ENCODE measurements at regions not wholly inside any gene's neighbourhood (a gene's known extent, or its start where the extent isn't known, plus 50 kb on each side); places are given as distances from the start of the nearest gene placed in this dataset.

DNA sequence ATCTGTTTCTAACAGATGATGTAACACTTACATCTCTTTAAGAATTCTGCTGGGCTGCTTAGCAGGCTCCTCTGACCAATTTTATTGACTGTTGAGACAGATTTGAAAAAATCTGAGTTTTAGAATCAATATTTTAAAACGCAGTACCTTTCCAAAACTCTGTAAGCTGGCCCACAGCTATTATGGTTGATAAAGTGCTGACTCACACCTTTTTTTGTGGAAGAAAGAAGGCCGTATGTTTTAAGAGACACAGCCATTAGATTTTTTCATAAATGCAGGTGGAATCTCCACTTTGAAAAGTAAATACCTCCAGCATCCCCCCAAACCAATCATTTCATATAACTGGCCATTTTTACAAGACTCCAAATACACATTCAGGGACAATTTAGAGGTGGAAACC lies 82.2 kb downstream of the TBXT start:
- no peak for TF ChIP-seq EZH2phosphoT487 (IDR thresholded peaks at IDR 0.05; ENCODE audit: insufficient read depth, low read depth)
- no peak for TF ChIP-seq EZH2 (IDR thresholded peaks at IDR 0.05; ENCODE audit: insufficient read depth, poor library complexity, severe bottlenecking)
